IPS-NIHi11 (cell line): ENCODE measurements at regions not wholly inside any gene's neighbourhood (a gene's known extent, or its start where the extent isn't known, plus 50 kb on each side); places are given as distances from the start of the nearest gene placed in this dataset.
"Not testable (repeated sequence)": the region's sequence is repeated elsewhere in the genome, so short reads cannot be mapped to it uniquely, and the experiment has no call there.

ENCODE experiments used
- DNase-seq: peaks from one replicate; pipeline ENCODE4 v3.0.0; 2012; ENCODE audit warnings: mixed read lengths, low spot score

DNA sequence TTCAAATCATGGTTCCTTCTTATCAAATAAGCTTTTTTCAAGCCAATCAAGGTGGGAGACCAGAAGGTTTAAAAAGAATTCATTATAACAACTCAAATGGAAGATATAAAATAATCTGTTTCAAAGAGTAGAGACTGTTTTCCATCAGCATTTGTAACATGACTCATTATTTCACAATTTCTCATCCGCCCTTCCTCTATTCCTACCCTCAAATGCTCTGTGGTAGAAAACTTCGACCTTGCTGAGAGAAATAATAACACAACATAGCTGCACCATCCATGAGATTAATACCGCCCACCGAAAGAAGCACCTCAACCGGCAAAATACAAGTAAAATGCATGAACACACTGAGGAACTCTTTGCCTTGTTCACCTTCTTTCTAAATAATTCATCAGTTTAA, 2039.2 kb upstream of the CELF4 start:
- DNase-seq: no peak

DNA sequence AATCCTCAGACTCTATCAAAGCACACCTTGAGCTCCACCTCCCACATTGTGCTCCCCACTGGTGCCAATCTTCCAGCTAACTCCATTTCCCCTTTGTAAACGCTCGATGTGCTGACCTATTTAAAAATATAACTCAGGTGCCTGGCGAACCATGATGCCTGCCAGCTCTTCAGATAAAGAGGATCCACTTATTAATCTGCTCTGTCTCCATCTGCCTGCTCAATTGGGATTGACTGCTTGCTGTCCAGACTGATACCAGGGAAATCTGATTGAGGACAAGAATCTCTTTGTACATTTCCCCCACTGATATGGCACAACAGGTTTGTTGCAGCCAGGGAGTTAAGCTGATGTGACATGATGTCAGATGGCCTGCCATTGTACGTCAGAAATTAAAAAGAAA, 2036.5 kb upstream of the CELF4 start:
- DNase-seq: no peak

DNA sequence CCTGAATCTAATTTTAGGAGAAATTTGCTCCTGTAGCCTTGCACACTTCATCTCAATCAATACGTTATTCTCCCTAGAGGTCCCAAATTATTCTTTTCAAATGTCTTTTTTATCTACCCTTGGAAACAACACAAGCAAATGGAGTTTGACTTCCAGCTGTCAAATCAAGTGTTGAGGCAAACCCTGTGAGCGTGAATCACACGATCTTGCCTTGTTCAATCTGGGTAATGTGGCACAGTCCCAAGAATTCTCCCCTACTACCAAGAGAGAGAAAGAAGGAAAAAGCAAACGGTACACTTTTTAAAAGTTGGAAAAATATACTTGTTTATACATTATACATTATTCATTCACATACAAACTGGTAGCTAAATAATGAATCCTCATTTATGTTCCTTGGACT, 2035.3 kb upstream of the CELF4 start:
- DNase-seq: no peak

GRCh38 chr18:39599251-39599650, 2033.7 kb upstream of the CELF4 start:
- no peak for DNase-seq

DNA sequence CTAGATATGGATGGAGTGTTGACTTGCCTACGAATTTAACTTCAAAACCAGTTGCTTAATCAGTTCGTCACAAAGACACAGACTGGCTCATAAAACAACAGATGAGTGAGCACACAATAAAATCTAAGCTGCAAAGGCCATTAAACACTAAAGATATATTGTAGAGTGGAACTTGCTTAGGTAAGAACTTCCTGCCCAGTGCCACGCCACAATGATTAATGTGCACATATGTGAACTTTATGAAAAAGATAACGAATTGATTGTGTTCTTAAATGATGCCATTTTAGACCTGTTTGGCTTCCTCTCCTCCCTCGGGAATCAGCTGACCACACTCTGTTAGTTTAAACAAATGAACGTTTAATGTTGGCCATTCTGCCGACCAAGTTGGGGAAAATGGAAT, 2031.3 kb upstream of the CELF4 start:
- no peak for DNase-seq

GRCh38 chr18:39596221-39596620, 2030.6 kb upstream of the CELF4 start:
- DNase-seq: no peak

DNA sequence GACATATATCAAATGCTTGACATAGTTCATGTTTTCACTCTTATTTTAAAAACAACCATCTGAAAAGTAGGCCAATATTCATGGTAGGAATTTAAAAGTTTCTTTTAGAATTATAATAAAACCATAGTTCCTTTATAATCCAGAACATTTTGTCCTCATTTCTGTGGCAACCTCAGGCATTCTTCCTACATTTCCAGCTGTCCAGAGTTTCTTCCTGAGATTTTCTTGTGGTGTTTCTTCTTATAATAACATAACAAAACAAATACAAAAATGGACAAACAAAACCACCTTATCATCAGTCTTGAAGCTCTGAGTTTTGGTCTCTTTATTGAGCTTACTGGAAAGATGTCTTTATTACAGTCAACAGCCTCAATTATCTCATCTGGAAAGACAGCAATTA, 2028.6 kb upstream of the CELF4 start:
- DNase-seq: no peak

DNA sequence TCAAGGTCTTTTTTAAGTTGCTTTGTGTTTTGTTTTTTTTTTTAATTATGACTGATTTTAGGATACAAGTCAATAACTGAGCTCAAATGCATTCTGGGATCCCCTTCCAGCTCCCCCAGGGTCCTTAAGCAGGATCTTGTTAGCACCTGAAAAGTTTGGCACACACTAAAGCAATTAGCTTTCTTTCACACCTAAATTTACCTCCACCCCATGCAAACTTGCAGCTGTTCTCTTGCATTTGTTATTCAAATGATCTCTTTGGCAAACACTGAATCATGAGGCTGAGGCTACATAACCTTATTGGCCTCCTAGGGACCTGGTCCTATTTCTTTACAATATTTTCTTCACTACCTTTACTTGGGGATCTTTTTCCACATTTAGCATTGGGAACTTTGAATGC, 2026.1 kb upstream of the CELF4 start:
- DNase-seq: peak; percentile 55

- no peak for DNase-seq
Measured at GRCh38 chr18:39589496-39589895, 2023.9 kb upstream of the CELF4 start.

DNA sequence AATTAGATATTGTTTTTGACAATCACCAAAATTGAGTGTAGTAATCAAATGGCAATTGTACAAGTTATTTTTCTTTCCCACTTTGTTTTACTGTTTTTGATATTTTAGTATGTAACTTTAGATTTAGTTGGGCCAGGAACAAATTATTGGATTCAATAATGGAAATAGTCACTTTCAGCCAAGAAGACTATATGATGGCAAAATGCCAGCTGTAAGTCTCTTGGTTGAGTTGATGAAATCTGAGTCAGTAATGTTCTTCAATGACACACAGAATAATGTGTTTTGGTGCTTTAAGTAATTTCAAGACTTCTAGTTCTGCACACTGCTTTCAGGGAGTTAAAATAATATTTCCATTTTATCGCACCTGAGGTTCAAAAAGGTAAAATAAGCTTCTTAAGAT, 2022.0 kb upstream of the CELF4 start:
- DNase-seq: no peak

DNA sequence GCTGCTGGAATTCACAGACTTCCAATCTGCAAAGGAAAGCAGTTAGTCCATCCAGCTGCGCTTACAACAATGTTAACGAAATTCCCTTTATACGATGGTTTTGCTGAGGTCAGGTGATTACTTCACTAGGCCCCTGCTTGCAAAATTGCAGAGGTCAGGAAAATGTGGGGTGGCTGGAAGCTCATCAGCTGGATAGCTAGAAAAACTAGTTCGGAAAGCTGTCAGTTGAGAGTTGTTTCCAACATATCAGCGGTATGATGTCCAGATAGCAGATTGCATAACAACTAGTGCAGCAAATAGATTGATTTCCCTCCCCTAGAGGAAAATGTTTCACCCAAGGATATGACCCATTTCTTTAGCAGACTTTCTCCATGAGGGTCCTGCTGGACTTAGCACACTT, 2021.1 kb upstream of the CELF4 start:
- no peak for DNase-seq

DNA sequence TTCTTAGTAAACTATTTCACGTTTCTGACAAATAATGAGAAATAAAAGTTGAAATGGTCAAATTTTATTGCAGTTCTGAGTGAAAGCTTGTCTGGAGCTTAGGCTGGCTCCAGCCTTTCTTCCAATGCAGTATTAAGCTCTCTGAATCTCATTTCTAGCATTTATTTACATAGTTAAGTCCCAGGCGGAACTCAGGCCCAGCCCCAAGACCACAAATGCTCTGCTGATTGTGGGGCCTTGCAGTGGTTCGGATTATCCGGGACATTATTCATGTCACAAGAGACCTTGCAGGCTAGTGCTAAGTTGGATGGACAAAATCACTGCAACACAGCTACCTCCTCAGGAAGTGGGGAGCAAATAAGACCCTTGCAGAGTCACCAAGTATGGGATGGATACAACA, 2009.3 kb upstream of the CELF4 start:
- DNase-seq: no peak

DNA sequence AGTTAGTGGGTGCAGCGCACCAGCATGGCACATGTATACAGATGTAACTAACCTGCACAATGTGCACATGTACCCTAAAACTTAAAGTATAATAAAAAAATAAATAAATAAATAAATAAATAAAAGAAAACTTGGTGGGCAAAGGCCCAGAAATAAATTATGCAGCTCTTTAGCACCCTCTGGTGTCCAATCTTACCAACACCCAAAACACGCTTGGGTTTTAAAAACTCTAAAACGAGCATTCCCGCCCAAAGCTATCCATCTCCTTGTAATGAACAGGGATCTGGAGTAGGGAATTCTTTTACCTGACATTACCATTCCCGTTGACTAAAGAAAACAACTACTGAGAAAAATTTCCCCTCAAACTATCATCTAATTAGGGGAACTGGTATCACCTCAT, 2005.9 kb upstream of the CELF4 start:
- peak; percentile 43 for DNase-seq

- not testable (repeated sequence) for DNase-seq
Measured at GRCh38 chr18:39565551-39566230, 2000.1 kb upstream of the CELF4 start.

- no peak for DNase-seq
Measured at GRCh38 chr18:39564716-39565115, 1999.1 kb upstream of the CELF4 start.

DNA sequence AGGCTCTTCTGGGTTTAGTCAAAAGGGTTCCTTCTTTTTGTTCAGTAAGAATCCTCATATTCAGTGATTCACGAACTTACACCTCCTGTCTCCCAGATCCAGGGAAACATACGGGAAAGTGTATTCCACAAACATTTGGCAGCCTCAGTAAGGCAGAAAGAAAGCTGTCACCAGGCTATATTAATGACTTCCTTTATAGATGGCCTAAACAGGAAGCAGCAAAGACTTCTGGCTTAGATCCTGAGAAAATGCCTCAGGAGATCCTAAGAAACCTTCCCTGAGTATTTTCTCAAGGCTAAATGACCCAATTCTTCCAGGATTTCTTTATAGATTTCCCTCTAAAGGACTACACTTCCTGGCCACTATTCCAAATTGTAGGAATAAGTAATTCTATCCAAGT, 1995.5 kb upstream of the CELF4 start:
- DNase-seq: no peak

GRCh38 chr18:39558658-39559057, 1993.1 kb upstream of the CELF4 start:
- DNase-seq: no peak

DNA sequence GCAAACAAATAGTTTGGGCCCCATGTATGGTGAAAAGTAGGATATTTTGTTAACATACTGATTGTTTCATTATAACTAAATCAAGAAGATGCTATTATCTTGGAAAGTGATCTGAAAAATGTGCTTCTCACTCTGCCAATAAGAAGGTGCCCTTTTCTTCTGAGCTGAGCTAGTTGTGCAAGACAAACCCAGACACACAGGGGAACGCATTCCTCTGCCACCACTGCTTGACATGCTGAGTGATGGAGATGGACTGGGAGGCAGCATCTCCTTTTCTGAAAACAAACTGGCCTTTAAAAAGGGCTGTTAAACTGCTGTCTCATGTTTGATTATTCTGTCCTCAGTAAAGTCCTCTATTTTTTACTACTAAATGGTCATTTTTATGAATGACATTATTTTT, 1989.9 kb upstream of the CELF4 start:
- DNase-seq: no peak

GRCh38 chr18:39550701-39551100, 1985.1 kb upstream of the CELF4 start:
- DNase-seq: no peak

DNA sequence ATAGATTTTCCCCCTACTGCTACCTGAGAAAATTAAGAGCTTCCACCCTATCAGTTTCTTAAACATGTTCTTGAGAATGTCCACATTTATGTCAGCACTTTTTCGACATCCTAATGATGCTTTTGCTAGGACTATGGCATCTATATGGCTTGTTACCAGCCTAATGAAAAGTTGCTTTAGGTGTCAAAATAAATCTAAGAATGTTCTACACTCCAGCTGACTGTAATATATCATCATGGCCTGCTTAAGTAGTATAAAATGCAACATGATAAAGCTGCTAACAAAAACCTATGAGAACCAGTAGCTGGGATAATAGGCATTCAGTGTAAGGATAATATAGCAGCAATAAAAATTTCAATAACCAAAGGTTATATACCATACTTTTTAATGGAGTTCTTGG, 1983.5 kb upstream of the CELF4 start:
- DNase-seq: no peak

DNA sequence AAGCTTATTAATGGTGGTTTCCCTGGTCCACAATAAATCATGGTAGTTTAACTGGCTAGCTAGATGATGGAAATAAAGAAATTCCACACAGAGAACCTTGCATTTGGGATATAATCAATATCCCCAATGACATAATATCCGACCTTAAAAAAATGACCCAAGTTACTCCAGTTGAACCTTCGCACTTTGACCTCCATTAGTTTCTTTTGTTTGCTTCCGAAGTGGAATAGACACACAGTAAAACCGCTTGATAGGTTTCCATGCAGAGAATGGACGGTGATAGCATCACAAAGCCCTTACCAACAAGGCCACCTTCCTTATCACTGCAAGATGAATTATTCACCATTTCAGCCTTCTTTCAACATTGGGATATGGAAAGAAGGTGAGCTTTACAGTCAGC, 1966.1 kb upstream of the CELF4 start:
- no peak for DNase-seq

- DNase-seq: no peak
Measured at GRCh38 chr18:39529358-39529757, 1963.8 kb upstream of the CELF4 start.

DNA sequence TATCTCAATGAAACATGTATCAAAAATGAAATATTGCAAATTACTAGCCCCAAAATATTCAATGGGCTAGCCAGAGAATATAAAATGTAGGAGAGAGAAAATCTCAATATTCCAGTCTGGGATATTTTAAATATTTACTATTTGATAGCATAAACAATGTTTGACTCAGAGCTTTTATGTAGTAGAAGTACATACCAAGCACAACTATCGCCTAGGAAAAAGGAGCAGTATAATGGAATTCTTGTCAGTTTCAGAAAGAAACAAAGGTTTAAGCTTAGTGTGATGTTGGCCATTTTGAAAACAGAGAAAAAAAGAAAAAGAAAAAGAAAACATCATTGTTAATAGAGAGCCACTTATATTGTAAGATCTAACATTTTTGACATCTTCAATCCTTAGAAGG, 1961.9 kb upstream of the CELF4 start:
- DNase-seq: no peak

DNA sequence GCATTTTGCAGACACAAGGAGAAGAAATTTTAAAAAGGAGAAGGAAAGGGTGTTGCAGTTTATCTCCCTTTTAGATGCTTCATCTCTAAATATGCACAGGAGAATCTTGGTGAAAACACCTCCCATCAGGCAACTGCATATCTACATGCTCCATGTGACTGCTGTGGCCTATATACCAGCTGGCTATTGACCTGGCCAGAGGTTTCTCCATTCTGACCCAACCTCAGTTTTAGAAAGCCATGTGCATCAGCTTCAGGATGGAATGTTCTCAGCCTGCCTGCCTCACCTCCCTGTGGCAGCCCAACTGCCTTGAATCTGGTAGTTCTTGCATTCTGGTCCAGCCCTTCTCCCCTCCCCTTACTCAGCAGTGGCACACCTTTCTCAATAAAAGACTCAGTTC, 1958.8 kb upstream of the CELF4 start:
- DNase-seq: no peak

DNA sequence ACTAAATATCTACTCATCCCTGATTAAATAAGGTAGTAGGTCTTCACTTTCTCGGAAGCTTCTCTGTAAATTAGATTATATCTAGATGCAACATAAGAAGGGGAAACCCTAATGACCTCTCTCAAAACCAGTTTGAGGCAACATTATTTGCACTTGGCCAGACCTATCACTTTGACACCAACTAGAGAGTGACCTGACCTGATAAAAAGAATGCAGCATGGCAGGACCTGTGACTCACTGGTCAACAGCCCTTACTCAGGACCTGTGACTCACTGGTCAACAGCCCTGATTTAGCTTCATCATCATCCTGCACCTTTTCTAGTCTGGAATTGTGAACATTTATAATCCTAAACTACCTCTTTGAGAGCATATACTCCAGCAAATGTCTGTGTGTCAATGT, 1957.7 kb upstream of the CELF4 start:
- no peak for DNase-seq
